GM12875 (cell line): ENCODE measurements at regions not wholly inside any gene's neighbourhood (a gene's known extent, or its start where the extent isn't known, plus 50 kb on each side); places are given as distances from the start of the nearest gene placed in this dataset.

Experiments used
- H3K4me3 ChIP-seq: one replicate; pipeline ENCODE4 v1.5.1; 2011; ENCODE audit warnings: low read depth, low read length, control low read depth
- TF ChIP-seq, protein P1 (sequence below): IDR thresholded peaks from 2 replicates; pipeline ENCODE4 v1.5.1; 2011; ENCODE audit warnings: low read depth, mild to moderate bottlenecking, control low read depth, inconsistent platforms, low read length, moderate library complexity, borderline replicate concordance; ENCODE audit not compliant: insufficient read depth

DNA sequence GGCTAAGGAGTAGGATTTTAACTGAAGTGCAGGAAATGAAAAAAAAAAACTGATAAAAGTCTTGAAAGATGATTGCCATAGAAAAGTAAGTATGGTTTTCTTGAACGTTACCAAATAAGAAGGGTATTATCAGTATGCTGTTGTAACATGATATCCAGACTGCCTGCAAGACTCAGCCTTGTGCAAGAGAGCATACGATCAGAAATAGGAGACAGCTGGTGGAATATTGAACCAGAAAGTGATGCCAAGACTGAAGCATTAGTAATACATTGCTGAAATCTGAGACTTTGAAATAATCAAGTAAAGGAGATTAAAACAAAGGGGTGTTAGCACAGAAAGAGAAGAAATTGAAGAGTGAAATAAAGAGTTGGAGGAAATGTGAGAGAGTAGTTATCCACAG is 452.7 kb upstream of the CNTN5 start:
- H3K4me3 ChIP-seq: no peak overlapping the region
- TF ChIP-seq, protein P1, sequence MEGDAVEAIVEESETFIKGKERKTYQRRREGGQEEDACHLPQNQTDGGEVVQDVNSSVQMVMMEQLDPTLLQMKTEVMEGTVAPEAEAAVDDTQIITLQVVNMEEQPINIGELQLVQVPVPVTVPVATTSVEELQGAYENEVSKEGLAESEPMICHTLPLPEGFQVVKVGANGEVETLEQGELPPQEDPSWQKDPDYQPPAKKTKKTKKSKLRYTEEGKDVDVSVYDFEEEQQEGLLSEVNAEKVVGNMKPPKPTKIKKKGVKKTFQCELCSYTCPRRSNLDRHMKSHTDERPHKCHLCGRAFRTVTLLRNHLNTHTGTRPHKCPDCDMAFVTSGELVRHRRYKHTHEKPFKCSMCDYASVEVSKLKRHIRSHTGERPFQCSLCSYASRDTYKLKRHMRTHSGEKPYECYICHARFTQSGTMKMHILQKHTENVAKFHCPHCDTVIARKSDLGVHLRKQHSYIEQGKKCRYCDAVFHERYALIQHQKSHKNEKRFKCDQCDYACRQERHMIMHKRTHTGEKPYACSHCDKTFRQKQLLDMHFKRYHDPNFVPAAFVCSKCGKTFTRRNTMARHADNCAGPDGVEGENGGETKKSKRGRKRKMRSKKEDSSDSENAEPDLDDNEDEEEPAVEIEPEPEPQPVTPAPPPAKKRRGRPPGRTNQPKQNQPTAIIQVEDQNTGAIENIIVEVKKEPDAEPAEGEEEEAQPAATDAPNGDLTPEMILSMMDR: no peak

DNA sequence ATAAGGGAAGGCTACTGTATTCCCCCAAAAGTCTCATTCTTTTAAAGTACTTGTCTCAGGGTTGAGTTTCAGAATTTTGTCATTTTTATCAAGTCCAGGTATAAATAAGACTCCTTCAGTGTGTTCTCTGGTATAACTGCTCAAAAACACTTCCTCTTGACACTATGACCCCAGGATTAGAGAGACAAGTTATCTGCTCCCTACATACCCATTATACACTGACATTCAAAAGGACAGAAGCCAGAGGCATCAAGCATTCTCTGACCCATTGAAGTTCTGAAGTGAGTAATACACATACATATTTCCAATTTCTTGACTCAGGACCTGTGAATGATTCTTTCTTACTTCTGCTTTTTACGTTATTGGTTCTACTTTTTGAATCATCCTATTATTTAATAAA is 447.8 kb upstream of the CNTN5 start:
- H3K4me3 ChIP-seq: no peak overlapping the region
- TF ChIP-seq, protein P1: no peak

- TF ChIP-seq, protein P1: no peak
- H3K4me3 ChIP-seq: no peak overlapping the region
These were observed 432.9 kb upstream of the CNTN5 start for GRCh38 chr11:98587884-98588283.

- H3K4me3 ChIP-seq: no peak overlapping the region
- TF ChIP-seq, protein P1: no peak
These were observed 430.8 kb upstream of the CNTN5 start for GRCh38 chr11:98589967-98590366.

- no peak overlapping the region for H3K4me3 ChIP-seq
- TF ChIP-seq, protein P1: no peak
These were observed 420.6 kb upstream of the CNTN5 start for GRCh38 chr11:98600103-98600502.

GRCh38 chr11:98600786-98601773 is 419.7 kb upstream of the CNTN5 start:
- no peak overlapping the region for H3K4me3 ChIP-seq
- TF ChIP-seq, protein P1: no peak
